ENCODE measurements at regions not wholly inside any gene's neighbourhood (a gene's known extent, or its start where the extent isn't known, plus 50 kb on each side); places are given as distances from the start of the nearest gene placed in this dataset.

DNA sequence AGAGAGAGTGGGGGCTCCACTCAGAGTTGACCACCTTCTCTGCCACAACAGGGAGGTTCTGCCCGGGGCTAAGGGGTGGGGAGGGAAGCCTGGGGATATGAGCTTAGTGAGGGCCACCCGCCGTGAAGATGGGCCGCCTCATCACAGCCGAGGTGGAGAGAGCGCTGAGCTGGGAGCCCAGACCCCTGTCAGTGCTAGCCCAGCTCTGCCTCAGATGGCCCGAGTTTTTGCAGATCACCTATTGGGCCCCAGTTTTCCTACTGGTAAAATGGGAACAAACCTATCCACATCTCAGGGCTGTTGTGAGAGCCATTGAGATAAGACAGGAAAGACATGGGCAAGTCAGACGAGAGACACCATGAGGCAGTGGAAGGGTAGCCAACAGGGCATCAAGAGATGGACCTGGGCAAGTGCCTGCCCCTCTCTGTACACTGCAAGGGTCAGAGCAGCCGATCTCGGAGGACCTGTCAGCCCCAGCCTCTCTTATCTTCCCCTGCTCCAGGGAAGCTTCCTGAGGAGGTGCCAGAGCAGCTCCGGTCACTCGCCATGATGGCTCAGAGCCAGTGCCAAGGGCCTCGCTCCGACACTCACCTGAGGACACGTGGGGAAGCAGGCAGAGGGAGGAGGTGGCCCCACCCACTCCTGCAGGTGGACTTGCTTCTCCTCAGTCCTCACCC is 88.9 kb downstream of the MCFD2 start:
- no peak for TF ChIP-seq U2AF1 (optimal IDR thresholded peaks at IDR 0.05; ENCODE audit: low read depth, low read length)
- no peak for TF ChIP-seq STAT5B (CRISPR knock-in tag; IDR thresholded peaks at IDR 0.05)
- TF ChIP-seq, protein P1, sequence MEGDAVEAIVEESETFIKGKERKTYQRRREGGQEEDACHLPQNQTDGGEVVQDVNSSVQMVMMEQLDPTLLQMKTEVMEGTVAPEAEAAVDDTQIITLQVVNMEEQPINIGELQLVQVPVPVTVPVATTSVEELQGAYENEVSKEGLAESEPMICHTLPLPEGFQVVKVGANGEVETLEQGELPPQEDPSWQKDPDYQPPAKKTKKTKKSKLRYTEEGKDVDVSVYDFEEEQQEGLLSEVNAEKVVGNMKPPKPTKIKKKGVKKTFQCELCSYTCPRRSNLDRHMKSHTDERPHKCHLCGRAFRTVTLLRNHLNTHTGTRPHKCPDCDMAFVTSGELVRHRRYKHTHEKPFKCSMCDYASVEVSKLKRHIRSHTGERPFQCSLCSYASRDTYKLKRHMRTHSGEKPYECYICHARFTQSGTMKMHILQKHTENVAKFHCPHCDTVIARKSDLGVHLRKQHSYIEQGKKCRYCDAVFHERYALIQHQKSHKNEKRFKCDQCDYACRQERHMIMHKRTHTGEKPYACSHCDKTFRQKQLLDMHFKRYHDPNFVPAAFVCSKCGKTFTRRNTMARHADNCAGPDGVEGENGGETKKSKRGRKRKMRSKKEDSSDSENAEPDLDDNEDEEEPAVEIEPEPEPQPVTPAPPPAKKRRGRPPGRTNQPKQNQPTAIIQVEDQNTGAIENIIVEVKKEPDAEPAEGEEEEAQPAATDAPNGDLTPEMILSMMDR (CRISPR knock-in tag; IDR thresholded peaks at IDR 0.05): no peak
- no peak for TF ChIP-seq RAD51 (IDR thresholded peaks at IDR 0.05; ENCODE audit: borderline replicate concordance)
- TF ChIP-seq NONO (IDR thresholded peaks at IDR 0.05): no peak
- no peak for TF ChIP-seq NONO (CRISPR knock-in tag; conservative IDR thresholded peaks at IDR 0.05)
- no peak for TF ChIP-seq ZNF136 (CRISPR knock-in tag; IDR thresholded peaks at IDR 0.05; ENCODE audit: low read depth)
- TF ChIP-seq, protein P2, sequence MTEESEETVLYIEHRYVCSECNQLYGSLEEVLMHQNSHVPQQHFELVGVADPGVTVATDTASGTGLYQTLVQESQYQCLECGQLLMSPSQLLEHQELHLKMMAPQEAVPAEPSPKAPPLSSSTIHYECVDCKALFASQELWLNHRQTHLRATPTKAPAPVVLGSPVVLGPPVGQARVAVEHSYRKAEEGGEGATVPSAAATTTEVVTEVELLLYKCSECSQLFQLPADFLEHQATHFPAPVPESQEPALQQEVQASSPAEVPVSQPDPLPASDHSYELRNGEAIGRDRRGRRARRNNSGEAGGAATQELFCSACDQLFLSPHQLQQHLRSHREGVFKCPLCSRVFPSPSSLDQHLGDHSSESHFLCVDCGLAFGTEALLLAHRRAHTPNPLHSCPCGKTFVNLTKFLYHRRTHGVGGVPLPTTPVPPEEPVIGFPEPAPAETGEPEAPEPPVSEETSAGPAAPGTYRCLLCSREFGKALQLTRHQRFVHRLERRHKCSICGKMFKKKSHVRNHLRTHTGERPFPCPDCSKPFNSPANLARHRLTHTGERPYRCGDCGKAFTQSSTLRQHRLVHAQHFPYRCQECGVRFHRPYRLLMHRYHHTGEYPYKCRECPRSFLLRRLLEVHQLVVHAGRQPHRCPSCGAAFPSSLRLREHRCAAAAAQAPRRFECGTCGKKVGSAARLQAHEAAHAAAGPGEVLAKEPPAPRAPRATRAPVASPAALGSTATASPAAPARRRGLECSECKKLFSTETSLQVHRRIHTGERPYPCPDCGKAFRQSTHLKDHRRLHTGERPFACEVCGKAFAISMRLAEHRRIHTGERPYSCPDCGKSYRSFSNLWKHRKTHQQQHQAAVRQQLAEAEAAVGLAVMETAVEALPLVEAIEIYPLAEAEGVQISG (CRISPR knock-in tag; IDR thresholded peaks at IDR 0.05): no peak
- TF ChIP-seq, protein P3, sequence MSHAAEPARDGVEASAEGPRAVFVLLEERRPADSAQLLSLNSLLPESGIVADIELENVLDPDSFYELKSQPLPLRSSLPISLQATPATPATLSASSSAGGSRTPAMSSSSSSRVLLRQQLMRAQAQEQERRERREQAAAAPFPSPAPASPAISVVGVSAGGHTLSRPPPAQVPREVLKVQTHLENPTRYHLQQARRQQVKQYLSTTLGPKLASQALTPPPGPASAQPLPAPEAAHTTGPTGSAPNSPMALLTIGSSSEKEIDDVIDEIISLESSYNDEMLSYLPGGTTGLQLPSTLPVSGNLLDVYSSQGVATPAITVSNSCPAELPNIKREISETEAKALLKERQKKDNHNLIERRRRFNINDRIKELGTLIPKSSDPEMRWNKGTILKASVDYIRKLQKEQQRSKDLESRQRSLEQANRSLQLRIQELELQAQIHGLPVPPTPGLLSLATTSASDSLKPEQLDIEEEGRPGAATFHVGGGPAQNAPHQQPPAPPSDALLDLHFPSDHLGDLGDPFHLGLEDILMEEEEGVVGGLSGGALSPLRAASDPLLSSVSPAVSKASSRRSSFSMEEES (CRISPR knock-in tag; IDR thresholded peaks at IDR 0.05): no peak
- TF ChIP-seq CREB3 (CRISPR knock-in tag; IDR thresholded peaks at IDR 0.05): no peak

Data from HepG2 (cell line).